ENCODE measurements at regions not wholly inside any gene's neighbourhood (a gene's known extent, or its start where the extent isn't known, plus 50 kb on each side); places are given as distances from the start of the nearest gene placed in this dataset.
"Not testable (repeated sequence)": the region's sequence is repeated elsewhere in the genome, so short reads cannot be mapped to it uniquely, and the experiment has no call there.

DNA sequence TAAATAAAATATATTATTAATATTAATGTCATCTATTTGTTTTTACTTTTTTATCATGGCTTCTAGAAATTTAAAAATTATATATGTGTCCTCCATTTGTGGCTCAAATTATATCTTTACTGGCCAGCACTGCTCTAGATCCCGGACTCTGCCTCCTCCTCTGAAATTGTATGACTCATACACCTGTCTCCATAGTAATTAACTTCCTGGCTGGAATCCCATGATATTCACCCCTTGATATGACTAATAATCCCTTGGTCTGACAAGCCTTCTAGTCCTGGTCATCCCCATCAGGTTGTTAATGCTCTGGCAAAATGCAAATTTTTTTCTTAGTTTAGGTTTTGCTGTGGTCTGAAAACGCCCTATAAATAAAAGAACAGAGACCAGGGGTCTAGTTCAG lies 116.2 kb downstream of the BMP4 start:
- FAIRE-seq (no peak), DNase-seq (no peak)
- H3K9ac ChIP-seq (ENCODE audit: low read length in 3 of 3): no peak overlapping the region
- H3K27ac ChIP-seq (ENCODE audit: low read depth in 2 of 2, low read length in 2 of 2): no peak overlapping the region
- no peaks in the 10 kb centered on the region for H3K36me3 ChIP-seq (ENCODE audit: control insufficient read depth in 2 of 3, insufficient read depth in 3 of 3, low read length in 3 of 3)
- TF ChIP-seq, protein P1, sequence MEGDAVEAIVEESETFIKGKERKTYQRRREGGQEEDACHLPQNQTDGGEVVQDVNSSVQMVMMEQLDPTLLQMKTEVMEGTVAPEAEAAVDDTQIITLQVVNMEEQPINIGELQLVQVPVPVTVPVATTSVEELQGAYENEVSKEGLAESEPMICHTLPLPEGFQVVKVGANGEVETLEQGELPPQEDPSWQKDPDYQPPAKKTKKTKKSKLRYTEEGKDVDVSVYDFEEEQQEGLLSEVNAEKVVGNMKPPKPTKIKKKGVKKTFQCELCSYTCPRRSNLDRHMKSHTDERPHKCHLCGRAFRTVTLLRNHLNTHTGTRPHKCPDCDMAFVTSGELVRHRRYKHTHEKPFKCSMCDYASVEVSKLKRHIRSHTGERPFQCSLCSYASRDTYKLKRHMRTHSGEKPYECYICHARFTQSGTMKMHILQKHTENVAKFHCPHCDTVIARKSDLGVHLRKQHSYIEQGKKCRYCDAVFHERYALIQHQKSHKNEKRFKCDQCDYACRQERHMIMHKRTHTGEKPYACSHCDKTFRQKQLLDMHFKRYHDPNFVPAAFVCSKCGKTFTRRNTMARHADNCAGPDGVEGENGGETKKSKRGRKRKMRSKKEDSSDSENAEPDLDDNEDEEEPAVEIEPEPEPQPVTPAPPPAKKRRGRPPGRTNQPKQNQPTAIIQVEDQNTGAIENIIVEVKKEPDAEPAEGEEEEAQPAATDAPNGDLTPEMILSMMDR (IDR thresholded peaks at IDR 0.05; ENCODE audit: borderline replicate concordance, extremely low read depth, insufficient read depth): no peak
- no peak overlapping the region for H3K4me3 ChIP-seq (ENCODE audit: low read length in 3 of 3)
- peaks cover 0 to 14% (median 4%) of the 10 kb centered on the region in 3 donors for H3K4me1 ChIP-seq (ENCODE audit: control insufficient read depth in 2 of 3, insufficient read depth in 2 of 3, low read depth in 1 of 3, low read length in 3 of 3)
- H3K9me3 ChIP-seq (ENCODE audit: control insufficient read depth in 2 of 3, insufficient read depth in 1 of 3, low read length in 3 of 3): no peaks in the 10 kb centered on the region
- intact Hi-C loops (cut with DNase I): no loop called here
- no peaks in the 10 kb centered on the region for H3K27me3 ChIP-seq (ENCODE audit: control insufficient read depth, insufficient read depth, low read length)

DNA sequence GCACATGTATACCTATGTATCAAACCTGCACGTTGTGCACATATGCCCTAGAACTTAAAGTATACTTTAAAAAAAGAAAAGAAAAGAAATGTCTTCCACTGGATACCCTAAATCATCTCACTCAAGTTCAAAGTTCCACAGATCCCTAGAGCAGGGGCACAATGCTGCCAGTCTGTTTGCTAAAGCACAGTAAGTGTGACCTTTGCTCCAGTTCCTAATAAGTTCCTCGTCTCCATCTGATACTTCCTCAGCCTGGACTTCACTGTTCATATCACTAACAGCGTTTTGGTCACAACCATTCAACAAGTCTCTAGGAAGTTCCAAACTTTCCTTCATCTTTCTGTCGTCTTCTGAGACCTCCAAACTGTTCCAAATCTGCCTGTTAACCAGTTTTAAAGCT lies 118.3 kb downstream of the BMP4 start:
- Histone ChIP-seq H3K4me3 (ENCODE audit: low read length in 3 of 3) (no peak overlapping the region), H3K27ac (ENCODE audit: low read depth in 2 of 2, low read length in 2 of 2) (no peak overlapping the region), H3K9ac (ENCODE audit: low read length in 3 of 3) (no peak overlapping the region), H3K4me1 (ENCODE audit: control insufficient read depth in 2 of 3, insufficient read depth in 2 of 3, low read depth in 1 of 3, low read length in 3 of 3) (peaks cover 0 to 14% (median 4%) of the 10 kb centered on the region in 3 donors), H3K9me3 (ENCODE audit: control insufficient read depth in 2 of 3, insufficient read depth in 1 of 3, low read length in 3 of 3) (no peaks in the 10 kb centered on the region), H3K27me3 (ENCODE audit: control insufficient read depth, insufficient read depth, low read length) (no peaks in the 10 kb centered on the region), H3K36me3 (ENCODE audit: control insufficient read depth in 2 of 3, insufficient read depth in 3 of 3, low read length in 3 of 3) (no peaks in the 10 kb centered on the region)
- FAIRE-seq (no peak), DNase-seq (no peak)
- TF ChIP-seq, protein P1 (IDR thresholded peaks at IDR 0.05; ENCODE audit: borderline replicate concordance, extremely low read depth, insufficient read depth): no peak
- intact Hi-C loops (cut with DNase I): no loop called here

DNA sequence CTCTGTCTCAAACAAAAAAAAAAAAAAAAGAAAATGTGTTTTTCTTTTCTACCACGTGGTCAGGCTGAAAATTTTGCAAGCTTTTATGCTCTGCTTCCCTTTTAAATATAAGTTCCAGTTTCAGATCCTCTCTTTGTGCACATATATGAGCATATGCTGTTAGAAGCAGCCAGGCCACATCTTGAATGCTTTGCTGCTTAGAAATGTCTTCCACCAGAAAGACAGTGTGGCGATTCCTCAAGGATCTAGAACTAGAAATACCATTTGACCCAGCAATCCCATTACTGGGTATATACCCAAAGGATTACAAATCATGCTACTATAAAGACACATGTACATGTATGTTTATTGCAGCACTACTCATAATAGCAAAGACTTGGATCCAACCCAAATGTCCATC lies 119.0 kb downstream of the BMP4 start:
- H3K27ac ChIP-seq (ENCODE audit: low read depth in 2 of 2, low read length in 2 of 2); H3K4me3 ChIP-seq (ENCODE audit: low read length in 3 of 3); intact Hi-C loops (cut with DNase I); H3K27me3 ChIP-seq (ENCODE audit: control insufficient read depth, insufficient read depth, low read length); FAIRE-seq; H3K36me3 ChIP-seq (ENCODE audit: control insufficient read depth in 2 of 3, insufficient read depth in 3 of 3, low read length in 3 of 3); DNase-seq; H3K9me3 ChIP-seq (ENCODE audit: control insufficient read depth in 2 of 3, insufficient read depth in 1 of 3, low read length in 3 of 3); H3K9ac ChIP-seq (ENCODE audit: low read length in 3 of 3): not testable (repeated sequence)
- H3K4me1 ChIP-seq (ENCODE audit: control insufficient read depth in 2 of 3, insufficient read depth in 2 of 3, low read depth in 1 of 3, low read length in 3 of 3): peaks cover 0 to 11% (median 2%) of the 10 kb centered on the region in 3 donors

DNA sequence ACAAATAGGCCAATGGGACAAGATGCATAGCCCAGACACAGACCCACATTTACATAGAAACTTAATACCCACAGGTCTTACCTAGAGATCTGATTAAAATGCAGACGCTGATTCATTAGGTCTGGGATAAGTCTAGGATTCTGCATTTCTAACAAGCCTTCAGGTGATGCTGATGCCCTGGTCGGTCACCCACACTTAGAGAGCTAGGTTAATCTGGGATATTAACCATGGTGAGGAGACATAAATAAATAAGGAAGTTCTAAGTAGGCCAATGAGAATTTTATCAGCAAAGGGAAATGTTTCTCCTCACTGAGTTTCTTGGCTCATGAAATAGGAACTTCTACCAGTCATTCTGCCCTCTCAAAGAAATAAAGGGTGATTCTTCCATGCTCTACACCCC lies 120.1 kb downstream of the BMP4 start:
- no peak for FAIRE-seq
- DNase-seq: no peak
- H3K9me3 ChIP-seq (ENCODE audit: control insufficient read depth in 2 of 3, insufficient read depth in 1 of 3, low read length in 3 of 3): no peaks in the 10 kb centered on the region
- H3K4me1 ChIP-seq (ENCODE audit: control insufficient read depth in 2 of 3, insufficient read depth in 2 of 3, low read depth in 1 of 3, low read length in 3 of 3): peaks cover 0 to 10% (median 0%) of the 10 kb centered on the region in 3 donors
- no peak overlapping the region for H3K9ac ChIP-seq (ENCODE audit: low read length in 3 of 3)
- H3K27ac ChIP-seq (ENCODE audit: low read depth in 2 of 2, low read length in 2 of 2): no peak overlapping the region
- intact Hi-C loops (cut with DNase I): no loop called here
- H3K27me3 ChIP-seq (ENCODE audit: control insufficient read depth, insufficient read depth, low read length): no peaks in the 10 kb centered on the region
- H3K36me3 ChIP-seq (ENCODE audit: control insufficient read depth in 2 of 3, insufficient read depth in 3 of 3, low read length in 3 of 3): no peaks in the 10 kb centered on the region
- TF ChIP-seq, protein P1 (IDR thresholded peaks at IDR 0.05; ENCODE audit: borderline replicate concordance, extremely low read depth, insufficient read depth): no peak
- no peak overlapping the region for H3K4me3 ChIP-seq (ENCODE audit: low read length in 3 of 3)
